Peyer's patch (tissue), 4 donors: ENCODE measurements at regions not wholly inside any gene's neighbourhood (a gene's known extent, or its start where the extent isn't known, plus 50 kb on each side); places are given as distances from the start of the nearest gene placed in this dataset.

Experiments used
- POLR2A ChIP-seq, 2 donors: fragments of 450-650 bp; IDR thresholded peaks; one replicate each; pipeline ENCODE4 v1.5.1; 2017; ENCODE audit warnings: antibody characterized with exemption in 2 of 2, mild to moderate bottlenecking in 2 of 2, moderate library complexity in 2 of 2
- TF ChIP-seq, protein P1 (sequence below), 6 experiments: fragments of 450-650 bp in 4 of 6; fragments of 200-600 bp in 2 of 6; sonication (generic) in 1 of 6; IDR thresholded peaks; one replicate each; pipeline ENCODE4 v1.5.1; 2017 to 2019; ENCODE audit warnings: antibody characterized with exemption in 6 of 6, mild to moderate bottlenecking in 3 of 6, moderate library complexity in 1 of 6

GRCh38 chr5:142403583-142403982, 78.8 kb upstream of the SPRY4 start:
- TF ChIP-seq POLR2A (IDR thresholded peaks at IDR 0.05): no peak
- TF ChIP-seq, protein P1, sequence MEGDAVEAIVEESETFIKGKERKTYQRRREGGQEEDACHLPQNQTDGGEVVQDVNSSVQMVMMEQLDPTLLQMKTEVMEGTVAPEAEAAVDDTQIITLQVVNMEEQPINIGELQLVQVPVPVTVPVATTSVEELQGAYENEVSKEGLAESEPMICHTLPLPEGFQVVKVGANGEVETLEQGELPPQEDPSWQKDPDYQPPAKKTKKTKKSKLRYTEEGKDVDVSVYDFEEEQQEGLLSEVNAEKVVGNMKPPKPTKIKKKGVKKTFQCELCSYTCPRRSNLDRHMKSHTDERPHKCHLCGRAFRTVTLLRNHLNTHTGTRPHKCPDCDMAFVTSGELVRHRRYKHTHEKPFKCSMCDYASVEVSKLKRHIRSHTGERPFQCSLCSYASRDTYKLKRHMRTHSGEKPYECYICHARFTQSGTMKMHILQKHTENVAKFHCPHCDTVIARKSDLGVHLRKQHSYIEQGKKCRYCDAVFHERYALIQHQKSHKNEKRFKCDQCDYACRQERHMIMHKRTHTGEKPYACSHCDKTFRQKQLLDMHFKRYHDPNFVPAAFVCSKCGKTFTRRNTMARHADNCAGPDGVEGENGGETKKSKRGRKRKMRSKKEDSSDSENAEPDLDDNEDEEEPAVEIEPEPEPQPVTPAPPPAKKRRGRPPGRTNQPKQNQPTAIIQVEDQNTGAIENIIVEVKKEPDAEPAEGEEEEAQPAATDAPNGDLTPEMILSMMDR (IDR thresholded peaks at IDR 0.05): no peak
